ENCODE measurements at regions not wholly inside any gene's neighbourhood (a gene's known extent, or its start where the extent isn't known, plus 50 kb on each side); places are given as distances from the start of the nearest gene placed in this dataset.

GRCh38 chr4:119788349-119789266, 160.0 kb upstream of the PDE5A start:
- Histone ChIP-seq H3K4me3 (no peak overlapping the region), H3K9me3 (replicated peaks) (peaks cover 6% of the 10 kb centered on the region), H3K4me1 (no peaks in the 10 kb centered on the region), H3K36me3 (no peaks in the 10 kb centered on the region), H3K27me3 (ENCODE audit: low read depth) (no peaks in the 10 kb centered on the region), H3K27ac (replicated peaks) (no peak overlapping the region)
- no peak for TF ChIP-seq CTCF (IDR thresholded peaks at IDR 0.05; ENCODE audit: borderline replicate concordance)
- intact Hi-C loops (cut with micrococcal nuclease): no loop called here
- DNase-seq: no peak

- H3K9me3 ChIP-seq (replicated peaks): peaks cover 6% of the 10 kb centered on the region
- H3K4me3 ChIP-seq: no peak overlapping the region
- no peak for DNase-seq
- no peaks in the 10 kb centered on the region for H3K27me3 ChIP-seq (ENCODE audit: low read depth)
- intact Hi-C loops (cut with micrococcal nuclease): no loop called here
- H3K36me3 ChIP-seq: no peaks in the 10 kb centered on the region
- H3K27ac ChIP-seq (replicated peaks): no peak overlapping the region
- no peaks in the 10 kb centered on the region for H3K4me1 ChIP-seq
- peak; percentile 54 for TF ChIP-seq CTCF (IDR thresholded peaks at IDR 0.05; ENCODE audit: borderline replicate concordance)
These were observed 157.4 kb upstream of the PDE5A start for GRCh38 chr4:119785963-119786362.

- intact Hi-C loops (cut with micrococcal nuclease): no loop called here
- no peak overlapping the region for H3K27ac ChIP-seq (replicated peaks)
- no peaks in the 10 kb centered on the region for H3K27me3 ChIP-seq (ENCODE audit: low read depth)
- DNase-seq: no peak
- H3K9me3 ChIP-seq (replicated peaks): peaks cover 2% of the 10 kb centered on the region
- no peaks in the 10 kb centered on the region for H3K36me3 ChIP-seq
- H3K4me3 ChIP-seq: no peak overlapping the region
- no peak for TF ChIP-seq CTCF (IDR thresholded peaks at IDR 0.05; ENCODE audit: borderline replicate concordance)
- H3K4me1 ChIP-seq: no peaks in the 10 kb centered on the region
These were observed 154.8 kb upstream of the PDE5A start for GRCh38 chr4:119783189-119783983.

GRCh38 chr4:119781044-119781443, 152.4 kb upstream of the PDE5A start:
- no peak for DNase-seq
- Histone ChIP-seq H3K4me3 (no peak overlapping the region), H3K4me1 (no peaks in the 10 kb centered on the region), H3K9me3 (replicated peaks) (no peaks in the 10 kb centered on the region), H3K27ac (replicated peaks) (no peak overlapping the region), H3K27me3 (ENCODE audit: low read depth) (no peaks in the 10 kb centered on the region), H3K36me3 (no peaks in the 10 kb centered on the region)
- no peak for TF ChIP-seq CTCF (IDR thresholded peaks at IDR 0.05; ENCODE audit: borderline replicate concordance)
- intact Hi-C loops (cut with micrococcal nuclease): no loop called here

GRCh38 chr4:119774840-119775239, 146.2 kb upstream of the PDE5A start:
- no peak overlapping the region for H3K27ac ChIP-seq (replicated peaks)
- no peak for TF ChIP-seq CTCF (IDR thresholded peaks at IDR 0.05; ENCODE audit: borderline replicate concordance)
- DNase-seq: no peak
- no peaks in the 10 kb centered on the region for H3K27me3 ChIP-seq (ENCODE audit: low read depth)
- intact Hi-C loops (cut with micrococcal nuclease): no loop called here
- no peak overlapping the region for H3K4me3 ChIP-seq
- H3K4me1 ChIP-seq: no peaks in the 10 kb centered on the region
- no peaks in the 10 kb centered on the region for H3K9me3 ChIP-seq (replicated peaks)
- H3K36me3 ChIP-seq: no peaks in the 10 kb centered on the region
